ENCODE measurements at regions not wholly inside any gene's neighbourhood (a gene's known extent, or its start where the extent isn't known, plus 50 kb on each side); places are given as distances from the start of the nearest gene placed in this dataset.

DNA sequence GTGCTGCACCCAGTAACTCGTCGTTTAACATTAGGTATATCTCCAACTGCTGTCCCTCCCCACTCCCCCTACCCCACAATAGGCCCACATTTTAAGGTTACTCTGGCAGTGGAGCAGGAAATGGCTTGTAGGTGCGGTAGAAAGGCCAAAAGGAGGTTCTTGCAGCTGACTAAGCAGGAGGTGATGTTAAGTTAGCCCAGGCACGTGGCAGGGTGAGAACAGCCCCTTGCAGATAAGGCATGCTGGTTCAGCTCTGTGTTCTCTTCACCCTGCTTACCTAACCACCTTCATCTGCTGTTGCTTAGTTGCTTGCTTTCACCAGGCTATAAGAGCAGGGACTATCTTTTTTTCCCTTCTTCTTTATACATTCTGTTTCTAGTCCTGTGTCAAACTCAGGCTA lies 1082.8 kb upstream of the RBFOX1 start:
- TF ChIP-seq NR2F6 (IDR thresholded peaks at IDR 0.05) (no peak), NR2F6 (CRISPR knock-in tag; IDR thresholded peaks at IDR 0.05) (no peak), ZNF891 (CRISPR knock-in tag; IDR thresholded peaks at IDR 0.05) (no peak), TBP (CRISPR knock-in tag; IDR thresholded peaks at IDR 0.05) (no peak), ZFP36L2 (CRISPR knock-in tag; IDR thresholded peaks at IDR 0.05) (no peak)
- TF ChIP-seq, protein P1, sequence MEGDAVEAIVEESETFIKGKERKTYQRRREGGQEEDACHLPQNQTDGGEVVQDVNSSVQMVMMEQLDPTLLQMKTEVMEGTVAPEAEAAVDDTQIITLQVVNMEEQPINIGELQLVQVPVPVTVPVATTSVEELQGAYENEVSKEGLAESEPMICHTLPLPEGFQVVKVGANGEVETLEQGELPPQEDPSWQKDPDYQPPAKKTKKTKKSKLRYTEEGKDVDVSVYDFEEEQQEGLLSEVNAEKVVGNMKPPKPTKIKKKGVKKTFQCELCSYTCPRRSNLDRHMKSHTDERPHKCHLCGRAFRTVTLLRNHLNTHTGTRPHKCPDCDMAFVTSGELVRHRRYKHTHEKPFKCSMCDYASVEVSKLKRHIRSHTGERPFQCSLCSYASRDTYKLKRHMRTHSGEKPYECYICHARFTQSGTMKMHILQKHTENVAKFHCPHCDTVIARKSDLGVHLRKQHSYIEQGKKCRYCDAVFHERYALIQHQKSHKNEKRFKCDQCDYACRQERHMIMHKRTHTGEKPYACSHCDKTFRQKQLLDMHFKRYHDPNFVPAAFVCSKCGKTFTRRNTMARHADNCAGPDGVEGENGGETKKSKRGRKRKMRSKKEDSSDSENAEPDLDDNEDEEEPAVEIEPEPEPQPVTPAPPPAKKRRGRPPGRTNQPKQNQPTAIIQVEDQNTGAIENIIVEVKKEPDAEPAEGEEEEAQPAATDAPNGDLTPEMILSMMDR (CRISPR knock-in tag; IDR thresholded peaks at IDR 0.05), result no peak
- TF ChIP-seq, protein P2, sequence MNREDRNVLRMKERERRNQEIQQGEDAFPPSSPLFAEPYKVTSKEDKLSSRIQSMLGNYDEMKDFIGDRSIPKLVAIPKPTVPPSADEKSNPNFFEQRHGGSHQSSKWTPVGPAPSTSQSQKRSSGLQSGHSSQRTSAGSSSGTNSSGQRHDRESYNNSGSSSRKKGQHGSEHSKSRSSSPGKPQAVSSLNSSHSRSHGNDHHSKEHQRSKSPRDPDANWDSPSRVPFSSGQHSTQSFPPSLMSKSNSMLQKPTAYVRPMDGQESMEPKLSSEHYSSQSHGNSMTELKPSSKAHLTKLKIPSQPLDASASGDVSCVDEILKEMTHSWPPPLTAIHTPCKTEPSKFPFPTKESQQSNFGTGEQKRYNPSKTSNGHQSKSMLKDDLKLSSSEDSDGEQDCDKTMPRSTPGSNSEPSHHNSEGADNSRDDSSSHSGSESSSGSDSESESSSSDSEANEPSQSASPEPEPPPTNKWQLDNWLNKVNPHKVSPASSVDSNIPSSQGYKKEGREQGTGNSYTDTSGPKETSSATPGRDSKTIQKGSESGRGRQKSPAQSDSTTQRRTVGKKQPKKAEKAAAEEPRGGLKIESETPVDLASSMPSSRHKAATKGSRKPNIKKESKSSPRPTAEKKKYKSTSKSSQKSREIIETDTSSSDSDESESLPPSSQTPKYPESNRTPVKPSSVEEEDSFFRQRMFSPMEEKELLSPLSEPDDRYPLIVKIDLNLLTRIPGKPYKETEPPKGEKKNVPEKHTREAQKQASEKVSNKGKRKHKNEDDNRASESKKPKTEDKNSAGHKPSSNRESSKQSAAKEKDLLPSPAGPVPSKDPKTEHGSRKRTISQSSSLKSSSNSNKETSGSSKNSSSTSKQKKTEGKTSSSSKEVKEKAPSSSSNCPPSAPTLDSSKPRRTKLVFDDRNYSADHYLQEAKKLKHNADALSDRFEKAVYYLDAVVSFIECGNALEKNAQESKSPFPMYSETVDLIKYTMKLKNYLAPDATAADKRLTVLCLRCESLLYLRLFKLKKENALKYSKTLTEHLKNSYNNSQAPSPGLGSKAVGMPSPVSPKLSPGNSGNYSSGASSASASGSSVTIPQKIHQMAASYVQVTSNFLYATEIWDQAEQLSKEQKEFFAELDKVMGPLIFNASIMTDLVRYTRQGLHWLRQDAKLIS (CRISPR knock-in tag; IDR thresholded peaks at IDR 0.05), result no peak

All from HepG2 (cell line).